Activated CD4-positive, alpha-beta T cell treated with anti-CD3 and anti-CD28 coated beads, Interleukin-2, Interleukin-6, amounts not matched to agents 100 ng/mL and 50 ng/mL, durations not matched to agents 16 hours and 8 hours (primary cell): ENCODE measurements at regions not wholly inside any gene's neighbourhood (a gene's known extent, or its start where the extent isn't known, plus 50 kb on each side); places are given as distances from the start of the nearest gene placed in this dataset.

Experiments
- DNase-seq: peaks from one replicate; pipeline ENCODE4 v3.0.0-alpha.2; 2020

DNA sequence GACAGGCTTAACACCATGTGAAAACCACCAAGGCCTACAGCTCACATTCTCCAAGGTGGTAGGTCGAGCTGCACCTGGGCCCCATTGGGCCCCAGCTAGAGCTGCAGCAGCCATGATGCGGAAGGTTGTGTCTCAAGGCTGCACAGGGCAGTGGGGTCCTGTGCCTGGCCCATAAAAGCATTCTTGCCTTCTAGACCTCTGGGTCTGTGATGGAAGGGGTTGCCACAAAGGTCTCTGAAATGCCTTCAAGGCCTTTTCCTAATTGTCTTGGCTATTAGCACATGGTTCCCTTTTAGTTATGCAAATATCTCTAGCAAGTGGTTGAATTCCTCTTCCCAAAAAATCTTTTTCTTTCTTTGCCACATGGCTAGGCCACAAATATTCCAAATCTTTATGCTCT lies 52.5 kb upstream of the C11orf58 start:
- no peak for DNase-seq

DNA sequence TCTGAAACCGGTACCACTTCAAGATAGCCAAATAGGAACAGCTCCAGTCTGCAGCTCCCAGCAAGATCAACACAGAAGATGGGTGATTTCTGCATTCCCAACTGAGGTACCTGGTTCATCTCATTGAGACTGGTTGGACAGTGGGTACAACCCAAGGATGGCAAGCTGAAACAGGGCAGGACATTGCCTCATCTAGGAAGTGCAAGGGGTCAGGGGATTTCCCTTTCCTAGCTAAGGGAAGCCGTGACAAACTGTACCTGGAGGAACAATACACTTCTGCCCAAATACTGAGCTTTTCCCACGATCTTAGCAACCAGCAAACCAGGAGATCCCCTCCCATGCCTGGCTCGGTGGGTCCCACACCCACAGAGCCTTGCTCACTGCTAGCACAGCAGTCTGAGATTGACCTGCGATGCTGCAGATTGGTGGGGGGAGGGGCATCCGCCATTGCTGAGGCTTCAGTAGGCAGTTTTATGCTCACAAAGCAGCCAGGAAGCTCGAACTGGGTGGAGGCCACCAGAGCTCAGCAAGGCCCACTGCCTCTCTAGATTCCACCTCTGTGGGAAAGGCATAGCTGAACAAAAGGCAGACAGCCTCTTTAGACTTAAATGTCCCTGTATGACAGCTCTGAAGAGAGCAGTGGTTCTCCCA lies 59.9 kb upstream of the C11orf58 start:
- DNase-seq = no peak

DNA sequence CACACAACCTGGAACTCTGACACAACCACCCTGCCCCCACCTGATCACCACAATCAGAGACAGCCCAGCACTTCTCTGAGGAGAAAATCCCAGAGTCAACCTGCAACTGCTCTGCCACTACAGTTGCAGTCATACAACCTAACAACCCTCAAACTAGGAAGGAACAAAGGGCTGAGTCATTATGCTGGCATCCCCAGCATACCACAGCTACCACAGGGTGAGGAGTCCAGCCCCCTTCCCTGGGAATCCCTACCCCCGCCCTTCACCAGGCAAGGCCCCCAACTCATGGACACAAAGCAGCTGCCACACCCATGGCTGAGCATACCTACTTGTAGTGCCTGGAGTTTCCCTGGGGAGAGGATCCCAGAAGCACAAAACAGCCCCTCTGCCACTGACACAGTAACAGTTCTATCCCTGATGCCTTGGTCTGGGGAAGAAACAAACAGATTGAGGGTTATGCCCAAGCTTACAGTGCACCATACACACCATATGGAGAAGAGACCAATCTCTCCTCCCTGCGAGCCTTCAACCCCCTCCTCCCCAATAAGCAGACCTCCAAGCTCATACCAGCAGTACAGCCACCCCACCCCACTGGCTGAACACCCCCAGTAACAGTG lies 68.5 kb upstream of the C11orf58 start:
- DNase-seq = no peak

DNA sequence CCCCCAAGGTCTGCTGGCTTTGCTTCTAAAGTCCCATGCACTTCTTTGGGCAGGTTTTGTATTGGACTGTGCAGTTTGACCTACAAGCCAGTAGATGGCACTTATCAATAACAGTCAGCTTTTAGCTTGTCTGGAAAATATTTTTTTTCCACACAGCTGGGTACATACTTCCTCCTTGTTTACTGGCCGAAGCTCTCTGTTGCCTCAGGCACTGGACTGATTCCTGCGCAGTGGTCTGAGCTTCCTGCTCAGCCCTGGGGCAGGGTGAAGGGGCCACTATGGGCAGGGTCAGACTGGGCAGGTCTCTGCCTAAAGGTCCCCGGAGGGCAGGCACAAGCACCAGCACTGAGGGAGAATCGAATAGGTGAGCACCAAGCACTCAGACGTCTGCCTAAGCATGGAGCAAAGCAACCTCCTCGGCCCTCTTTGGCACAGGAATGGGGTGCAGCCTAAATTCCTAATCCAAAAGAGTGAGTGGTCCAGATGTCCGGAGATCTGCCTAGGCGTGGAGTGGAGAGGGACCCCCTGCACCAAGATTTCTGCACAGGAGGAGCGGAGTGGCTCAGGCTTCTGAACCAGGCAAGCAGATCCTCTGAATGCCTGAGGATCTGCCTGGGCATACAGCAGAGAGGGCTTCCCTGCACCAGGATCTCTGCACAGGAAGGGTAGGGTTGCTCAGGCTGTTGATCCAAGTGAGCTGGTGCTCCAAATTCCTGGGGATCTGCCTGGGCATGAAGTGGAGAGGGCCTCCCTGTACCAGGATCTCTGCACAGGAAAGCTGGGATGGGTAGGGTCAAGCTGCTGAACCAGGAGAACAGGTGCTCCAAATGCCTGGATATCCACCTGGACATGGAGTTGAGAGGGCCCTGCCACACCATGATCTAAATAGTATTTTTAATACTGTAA lies 105.9 kb upstream of the C11orf58 start:
- DNase-seq = no peak

DNA sequence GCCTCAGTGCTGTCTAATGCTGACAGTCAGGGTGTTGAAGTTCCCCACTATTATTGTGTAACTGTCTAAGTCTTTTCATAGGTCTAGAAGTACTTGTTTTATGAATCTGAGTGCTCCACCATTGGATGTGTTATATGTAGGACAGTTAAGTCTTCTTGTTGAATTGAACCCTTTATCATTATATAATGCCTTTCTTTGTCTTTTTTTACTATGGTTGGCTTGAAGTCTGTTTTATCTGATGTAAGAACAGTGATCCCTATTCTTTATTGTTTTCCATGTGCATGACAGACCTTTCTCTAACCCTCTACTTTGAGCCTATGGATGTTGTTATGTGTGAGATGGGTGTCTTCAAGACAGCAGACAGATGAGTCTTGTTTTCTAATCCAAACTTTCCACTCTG lies 107.8 kb upstream of the C11orf58 start:
- DNase-seq = no peak

DNA sequence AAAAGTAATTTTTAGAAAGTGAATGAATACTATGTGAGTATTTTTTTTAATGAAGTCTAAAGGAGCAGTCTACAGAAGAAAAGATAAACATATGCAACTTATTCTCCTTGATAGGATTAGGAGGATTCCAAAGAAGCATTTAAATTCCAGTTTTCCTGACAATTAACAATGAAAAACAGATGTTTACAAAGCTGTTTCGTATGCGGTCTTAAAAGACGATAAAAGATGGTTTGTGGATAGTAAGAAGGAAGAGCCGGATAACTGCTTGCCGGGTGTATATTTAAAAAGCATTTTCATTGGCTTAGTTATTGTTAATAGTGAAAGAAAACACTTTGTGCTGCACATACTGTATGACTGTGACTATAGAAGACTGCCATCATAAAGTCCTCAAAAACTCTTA lies 120.0 kb upstream of the C11orf58 start:
- DNase-seq = no peak

DNA sequence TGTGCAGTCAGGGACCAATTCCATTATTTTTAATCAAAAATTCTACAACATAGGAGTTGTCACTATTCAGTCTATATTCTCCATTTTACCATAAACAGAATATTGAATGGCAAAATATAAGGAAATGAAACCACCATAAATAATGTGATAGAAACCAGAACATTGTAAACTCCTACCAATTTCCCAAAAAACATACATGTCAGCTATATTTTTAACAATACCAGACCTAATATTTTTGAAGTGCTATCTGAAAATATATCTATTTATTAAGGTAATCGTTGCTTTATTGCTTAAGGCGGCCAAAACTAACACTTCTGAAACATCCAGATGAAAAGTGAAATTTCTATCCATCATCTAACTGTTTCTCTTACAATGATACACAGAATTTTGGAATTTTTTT lies 123.0 kb upstream of the C11orf58 start:
- DNase-seq = no peak

DNA sequence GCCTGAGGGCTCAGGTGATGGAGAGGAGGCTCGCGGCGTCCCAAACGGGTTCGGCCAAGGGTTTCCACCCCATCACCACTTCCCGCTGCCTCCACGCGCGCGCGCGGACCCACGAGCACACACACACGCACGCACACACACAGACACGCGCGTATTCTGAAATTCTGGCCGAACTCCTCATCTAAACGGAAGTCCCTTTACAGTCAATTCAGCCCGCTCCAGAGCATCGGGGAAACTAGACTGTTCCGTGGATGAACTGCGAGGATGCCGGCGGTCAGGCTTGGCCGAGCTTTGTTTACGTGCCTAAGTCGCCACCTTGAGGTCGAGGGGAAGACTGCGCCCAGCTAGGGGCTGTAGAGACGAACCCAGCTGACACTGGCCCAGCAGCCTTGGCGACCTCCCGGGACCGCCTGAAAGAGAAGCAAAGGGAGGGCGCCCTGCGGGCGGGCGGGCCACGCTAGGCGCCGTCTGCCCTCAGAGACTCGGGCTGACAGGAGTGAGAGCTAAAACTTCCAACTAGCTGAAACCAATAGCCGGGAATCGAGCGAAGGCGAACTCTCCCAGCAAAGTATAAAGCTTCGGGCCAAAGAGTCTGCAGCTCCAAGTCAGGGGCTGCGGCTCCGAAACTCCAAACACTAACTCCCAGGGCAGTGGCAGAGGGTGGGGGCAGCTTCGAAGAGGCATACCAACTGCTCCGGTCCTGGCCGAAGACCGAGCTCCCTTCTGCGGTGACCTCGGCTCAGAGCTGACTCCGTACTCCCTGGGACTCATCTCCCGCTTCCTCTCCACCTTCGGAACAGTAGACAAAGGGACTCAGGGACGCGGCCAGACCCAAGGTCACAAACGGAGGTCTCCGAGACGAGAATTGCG lies 124.7 kb upstream of the C11orf58 start:
- peak; percentile 82 for DNase-seq

DNA sequence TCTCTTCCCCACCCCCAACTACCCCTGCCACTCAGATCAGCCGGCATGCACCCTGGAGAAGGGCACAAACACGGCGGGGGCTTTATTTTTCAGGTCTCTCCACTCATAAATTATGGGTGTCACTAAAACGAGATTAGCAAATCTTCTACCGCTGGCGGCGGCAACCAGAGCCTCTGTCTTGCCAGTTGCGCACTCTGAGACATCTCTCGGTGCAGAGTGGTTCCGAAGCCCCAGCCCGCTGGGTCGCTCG lies 125.3 kb upstream of the C11orf58 start:
- no peak for DNase-seq

DNA sequence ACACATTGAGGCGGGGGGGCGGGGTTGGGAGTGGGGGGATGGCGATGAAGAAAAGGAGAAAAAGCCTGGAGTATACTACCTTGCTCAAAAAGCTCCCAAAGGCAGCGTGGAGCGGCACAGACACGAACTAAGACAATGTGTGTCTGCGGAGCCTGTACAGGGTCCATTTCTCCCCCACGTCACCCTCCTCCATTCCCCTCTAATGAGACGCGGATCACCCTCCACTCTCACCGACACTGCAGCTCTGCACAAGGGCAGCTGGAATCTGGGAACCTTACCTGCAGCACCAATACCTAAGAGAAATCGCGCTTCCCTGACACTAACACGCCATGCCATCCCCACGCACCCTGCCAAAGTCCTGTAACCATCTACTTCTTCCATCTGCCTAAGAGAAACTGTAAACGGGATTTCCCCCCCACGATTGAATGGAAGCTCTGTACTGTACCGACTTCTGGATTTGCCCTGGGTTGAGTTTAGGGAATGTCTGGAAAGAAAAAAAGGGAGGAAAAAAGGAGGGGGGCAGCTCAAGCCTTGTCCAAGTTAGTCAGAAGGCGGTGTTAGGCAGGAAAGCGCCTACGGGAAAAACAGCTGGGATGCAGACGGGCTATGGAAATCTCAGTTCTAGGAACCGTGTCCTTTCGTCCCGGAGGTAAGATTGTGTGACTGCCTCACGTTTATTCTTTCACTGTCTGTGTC lies 125.7 kb upstream of the C11orf58 start:
- DNase-seq = no peak

DNA sequence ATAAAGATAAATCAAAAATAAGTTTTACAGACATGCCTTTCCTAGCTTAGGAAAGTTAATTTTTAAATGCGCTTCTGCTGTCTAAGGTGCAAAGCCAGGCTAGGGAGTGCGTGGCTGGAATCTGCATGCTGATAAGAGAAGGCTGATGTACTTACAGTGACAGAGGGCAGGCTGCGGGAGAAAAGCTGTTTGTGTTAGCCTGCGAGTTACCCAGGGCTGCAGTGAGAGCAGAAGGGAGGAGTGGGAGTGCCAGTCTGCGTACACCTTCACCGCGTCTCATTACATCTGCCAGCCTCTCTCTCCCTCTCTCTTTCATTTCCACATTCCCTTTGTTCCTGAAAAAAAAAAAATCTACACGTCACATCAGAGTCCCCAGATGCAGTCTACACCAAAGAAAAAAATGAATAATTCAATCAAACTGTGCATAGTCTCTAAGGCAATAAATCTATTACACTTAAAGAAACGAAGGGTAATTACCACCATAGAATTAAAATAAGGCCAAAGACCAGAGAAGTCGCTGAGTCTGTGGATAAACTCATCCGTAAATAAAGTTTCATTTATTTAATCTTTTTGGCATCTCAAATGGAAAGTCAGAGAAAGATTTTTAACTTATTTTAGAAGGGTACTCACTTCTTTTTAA lies 126.4 kb upstream of the C11orf58 start:
- DNase-seq = no peak

DNA sequence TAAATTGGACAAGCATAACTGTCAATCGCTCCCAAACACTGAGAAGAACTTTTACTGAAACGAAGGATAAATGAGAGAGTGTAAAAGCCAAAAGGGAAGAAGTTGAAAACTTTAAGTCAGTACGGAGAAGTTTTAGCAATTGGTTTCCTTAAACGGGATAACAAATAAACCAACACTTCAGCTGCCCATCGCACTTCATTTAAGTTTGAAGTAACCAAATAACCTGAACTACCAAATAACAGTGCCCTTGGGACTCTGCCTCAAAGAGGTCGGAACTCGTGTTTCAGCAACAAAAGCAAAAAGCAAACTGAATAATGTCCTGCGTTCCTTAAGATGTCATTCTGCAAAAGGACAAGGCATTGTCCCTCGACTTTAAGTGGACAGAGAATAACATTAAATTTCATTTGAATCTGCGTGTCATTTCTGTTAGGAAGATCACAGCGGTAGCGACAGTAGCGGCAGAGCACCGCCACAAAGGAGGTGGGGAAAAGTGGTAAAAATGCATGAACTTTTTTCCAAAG lies 127.0 kb upstream of the C11orf58 start:
- no peak for DNase-seq

DNA sequence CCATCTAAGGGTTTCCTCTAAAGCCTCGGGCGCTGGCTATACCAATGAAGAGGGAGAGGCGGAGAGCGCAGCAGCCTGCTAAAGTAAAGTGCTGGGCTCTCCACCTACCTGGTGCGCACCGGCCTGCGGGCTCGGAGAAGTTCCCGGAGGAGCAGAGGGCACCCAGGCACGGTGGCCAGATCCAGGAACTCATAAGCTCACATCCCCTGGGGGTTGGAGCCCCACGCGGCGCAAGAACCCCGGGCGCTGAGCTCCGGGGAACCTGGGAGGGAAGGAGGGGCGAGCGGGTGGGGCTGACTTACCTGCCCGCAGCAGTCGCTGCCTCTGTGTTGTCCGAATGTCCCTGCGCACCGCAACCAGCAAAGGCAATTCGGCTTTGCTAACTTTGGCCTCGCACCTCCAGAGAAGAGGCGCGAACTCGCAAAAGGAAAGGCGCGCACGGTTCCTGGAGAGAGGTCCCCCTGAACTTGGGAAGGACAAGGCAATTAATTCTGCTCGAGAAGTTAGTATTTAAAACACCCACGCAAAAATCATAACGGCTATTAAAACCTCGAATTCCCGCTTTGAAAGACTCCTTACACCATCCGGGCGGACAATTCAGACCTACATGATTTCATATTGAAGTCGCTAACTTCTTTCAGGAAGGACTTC lies 127.6 kb upstream of the C11orf58 start:
- no peak for DNase-seq

DNA sequence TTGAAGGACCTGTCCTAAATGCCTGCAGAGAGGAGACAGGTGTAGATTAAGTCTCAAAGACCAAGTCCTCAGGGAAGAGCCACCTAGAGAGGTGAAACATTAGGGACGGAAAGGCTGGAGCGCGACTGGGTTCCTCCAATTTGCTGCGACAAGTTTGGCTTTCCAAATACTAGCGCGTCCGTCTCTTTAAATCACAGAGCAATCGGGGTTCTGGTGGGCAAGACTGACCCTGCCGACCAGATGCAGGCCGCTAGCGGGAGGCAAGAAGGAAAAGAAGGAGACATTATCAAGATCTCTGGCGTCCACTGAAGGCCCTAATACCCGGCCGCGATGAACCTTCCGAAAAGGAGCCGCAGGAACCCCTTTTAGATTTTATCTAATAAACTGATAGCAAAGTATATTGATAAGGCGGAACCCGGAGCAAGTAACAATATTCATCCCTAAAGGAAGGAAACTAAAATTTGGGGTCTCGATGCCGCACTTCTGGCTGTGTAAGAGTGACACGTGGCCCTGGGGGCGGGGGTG lies 128.2 kb upstream of the C11orf58 start:
- no peak for DNase-seq

DNA sequence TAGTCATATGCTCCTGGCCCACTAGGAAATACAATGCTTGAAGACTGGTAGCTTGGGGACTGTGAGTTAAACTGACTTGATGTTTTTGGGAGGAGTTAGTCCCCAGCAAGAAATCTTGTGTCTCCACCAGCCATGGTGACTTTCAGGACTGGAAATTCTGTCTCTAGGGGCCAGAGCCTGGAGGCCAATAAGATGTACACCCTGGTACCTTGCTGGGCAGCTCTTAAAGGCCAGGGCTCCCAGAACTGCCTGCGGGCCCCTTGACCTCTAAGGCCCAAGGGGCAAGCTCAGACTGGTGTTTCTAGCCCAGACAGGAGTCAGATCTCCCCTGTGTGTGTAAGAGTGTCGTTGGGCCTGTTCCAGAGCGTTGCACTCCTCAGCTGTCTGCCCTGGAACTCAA lies 128.7 kb upstream of the C11orf58 start:
- no peak for DNase-seq

DNA sequence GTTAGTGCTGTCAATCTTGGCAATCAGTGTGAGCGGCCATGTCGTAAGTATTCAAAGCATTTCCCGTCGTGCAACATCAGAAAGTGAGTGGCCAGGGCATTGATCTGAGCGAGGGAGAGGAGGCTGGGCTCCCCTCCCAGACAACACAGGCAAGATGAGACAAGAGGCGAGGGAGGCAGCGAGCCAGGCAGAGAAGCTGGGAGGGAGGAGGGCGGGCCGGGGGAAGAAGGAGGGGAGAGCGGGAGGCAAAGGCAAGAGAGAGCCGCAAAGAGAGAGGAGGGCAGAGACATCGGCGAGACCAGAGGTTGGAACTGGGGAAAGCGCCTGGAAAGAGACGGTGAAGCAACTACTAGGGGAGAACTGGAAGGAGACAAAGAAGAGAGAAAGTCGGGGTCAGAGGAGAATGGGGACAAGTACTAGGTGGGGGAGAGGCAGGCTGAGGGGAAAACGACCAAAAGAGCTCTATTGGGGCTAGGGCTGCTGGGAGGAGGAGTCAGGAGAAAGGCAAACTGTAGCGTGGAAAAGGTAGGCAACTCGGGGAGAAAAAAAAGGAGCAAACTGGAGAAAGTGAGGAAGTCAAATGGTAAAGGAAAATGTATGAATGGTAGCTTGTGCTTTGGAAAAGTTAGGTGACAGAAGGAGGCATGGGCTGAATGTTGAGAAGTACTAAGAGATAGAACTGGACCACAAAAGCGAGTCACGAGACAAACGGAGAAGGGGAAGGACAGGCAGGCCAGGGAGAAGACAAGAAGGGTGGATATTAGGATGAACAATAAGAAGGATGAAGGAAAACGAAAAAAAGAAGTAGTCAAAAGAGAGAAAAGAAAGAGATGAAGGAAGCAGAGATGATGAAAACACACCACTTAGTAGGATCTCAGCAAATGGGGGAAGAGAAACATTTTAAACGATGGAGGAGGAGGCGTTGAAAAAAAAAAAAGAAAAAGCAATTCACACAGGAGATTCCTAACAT lies 130.5 kb upstream of the C11orf58 start:
- DNase-seq = no peak

DNA sequence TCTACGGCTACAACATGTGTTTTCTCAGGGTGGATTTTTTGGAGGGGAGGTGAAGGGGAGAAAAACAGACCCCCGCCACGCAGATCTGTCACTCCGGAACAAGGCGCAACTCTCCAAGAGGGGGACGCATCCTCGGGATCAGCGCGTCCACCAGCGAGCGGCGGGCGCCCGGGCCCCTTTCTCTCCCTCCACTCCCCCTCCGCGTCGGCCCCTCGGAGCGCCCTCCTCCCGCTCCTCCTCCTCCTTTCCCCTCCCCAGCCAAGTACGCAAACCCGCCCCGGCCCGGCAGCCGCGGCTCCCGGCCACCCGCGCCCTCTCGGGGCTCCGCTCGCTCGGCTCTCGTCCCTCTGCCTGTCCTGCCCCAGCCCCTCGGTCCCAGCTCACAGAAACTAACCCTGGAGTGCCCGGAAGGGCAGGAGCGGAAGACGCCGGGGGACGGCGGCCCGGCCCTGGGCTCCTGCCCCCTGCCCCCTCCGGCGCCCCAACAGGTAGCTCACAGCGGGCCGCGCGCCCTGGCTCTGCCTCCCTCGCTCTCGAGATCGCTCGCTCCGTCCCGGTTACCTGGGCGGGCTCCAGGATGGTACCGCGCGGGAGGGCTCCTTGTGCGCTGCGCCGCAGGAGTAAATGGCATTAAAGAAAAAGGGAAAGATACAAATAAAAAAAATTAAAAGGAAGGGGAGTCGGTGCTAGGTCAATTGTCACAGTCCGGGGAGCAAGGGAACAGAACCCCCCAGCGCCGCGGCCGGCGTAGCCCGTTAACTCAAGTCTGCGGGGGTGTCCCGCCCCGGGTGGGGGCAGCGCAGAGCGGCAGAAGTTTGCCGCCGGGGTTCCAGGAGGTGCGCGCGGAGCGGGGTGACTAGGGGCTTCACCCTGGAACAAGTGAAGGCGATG lies 131.4 kb upstream of the C11orf58 start:
- no peak for DNase-seq

DNA sequence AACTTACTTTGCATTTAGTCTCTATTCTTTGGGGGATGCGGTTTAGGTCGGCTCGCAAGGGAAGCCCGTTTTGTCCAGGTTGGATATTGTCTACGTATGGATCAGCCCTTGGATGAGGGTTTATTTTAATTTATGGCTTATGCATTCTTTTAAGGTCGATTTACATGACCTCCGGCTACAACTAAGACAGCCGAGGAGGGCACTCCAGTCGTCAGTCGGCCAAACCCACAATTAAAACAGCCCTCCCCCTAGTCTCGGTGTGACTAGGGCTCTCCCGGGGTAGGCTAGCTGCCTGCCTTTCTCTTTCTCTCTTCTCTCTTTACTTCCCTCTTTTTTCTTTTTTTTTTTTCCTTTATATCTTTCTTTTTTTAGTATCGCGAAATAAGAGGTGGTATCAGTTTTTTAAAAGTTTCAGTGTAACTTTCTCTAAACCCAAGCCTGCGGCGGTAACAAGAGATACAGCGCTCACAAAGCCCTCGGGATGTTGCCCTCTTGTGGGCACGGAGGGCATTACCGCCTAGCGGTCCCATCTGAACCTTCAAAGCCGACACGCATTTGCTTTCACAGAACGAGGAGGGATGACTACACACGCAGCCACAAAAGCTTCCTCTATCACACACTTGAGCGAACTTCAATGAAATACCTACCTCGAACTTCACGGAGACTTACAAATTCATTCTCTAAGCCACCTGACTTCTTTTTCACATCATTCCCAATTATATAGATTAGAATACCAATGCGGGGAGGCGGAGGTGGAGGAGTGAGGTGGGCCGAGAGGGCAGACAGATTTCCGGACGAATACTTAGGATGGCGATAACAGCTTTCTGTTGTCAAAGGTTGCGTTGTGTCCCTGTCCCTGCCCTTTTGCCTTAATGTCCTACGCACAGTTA lies 132.3 kb upstream of the C11orf58 start:
- peak; percentile 89 for DNase-seq
